ENCODE measurements at regions not wholly inside any gene's neighbourhood (a gene's known extent, or its start where the extent isn't known, plus 50 kb on each side); places are given as distances from the start of the nearest gene placed in this dataset.

DNA sequence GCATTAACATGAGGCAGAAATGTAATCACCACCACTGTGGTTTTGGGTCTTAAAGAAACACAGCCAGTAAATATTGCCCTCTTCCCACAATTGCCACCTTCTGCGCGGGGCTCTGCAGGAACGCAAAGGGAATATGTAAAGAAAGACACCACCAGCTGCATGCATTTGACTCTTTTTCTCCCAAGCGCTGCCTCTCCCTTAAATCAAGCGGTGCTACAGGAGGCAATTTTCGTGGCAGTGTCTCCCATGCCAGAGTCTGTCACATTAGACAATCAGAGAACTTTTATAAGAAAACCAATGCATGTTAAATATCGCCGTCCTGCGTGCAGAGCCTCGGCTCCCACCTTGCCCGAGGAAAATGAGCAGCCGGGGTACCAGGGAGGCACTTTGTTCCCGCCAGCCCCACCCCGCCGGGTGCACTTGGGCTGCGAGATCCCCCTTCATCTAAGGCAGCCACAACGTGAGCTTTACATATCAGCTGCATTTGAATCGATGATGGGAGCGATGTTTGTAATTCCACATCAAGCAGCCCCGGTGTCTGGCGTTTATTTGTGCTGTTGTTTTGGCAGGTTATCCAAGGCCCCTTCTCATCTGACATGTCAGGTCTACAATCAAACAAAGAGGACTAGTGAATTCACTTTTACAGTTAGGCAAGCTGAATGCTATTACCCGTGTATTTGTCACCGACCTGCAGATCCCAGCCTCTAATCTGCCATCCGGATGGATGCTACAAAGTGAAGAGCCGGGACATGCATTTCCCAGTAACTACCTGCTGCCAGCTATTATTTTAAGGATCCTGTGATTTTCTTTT is 72.3 kb upstream of the MGMT start:
- Histone ChIP-seq H3K27ac (no peak overlapping the region), H3K27me3 (peaks cover 0 to 17% (median 0%) of the 10 kb centered on the region in 3 donors), H3K9me3 (no peaks in the 10 kb centered on the region), H3K36me3 (no peaks in the 10 kb centered on the region), H3K4me1 (peaks cover 0 to 10% (median 0%) of the 10 kb centered on the region in 4 donors), H3K4me3 (no peak overlapping the region)
- DNase-seq, result no peak
- TF ChIP-seq EP300 (IDR thresholded peaks at IDR 0.05) (no peak), POLR2A (IDR thresholded peaks at IDR 0.05) (no peak), POLR2AphosphoS5 (IDR thresholded peaks at IDR 0.05) (no peak)
- TF ChIP-seq, protein P1, sequence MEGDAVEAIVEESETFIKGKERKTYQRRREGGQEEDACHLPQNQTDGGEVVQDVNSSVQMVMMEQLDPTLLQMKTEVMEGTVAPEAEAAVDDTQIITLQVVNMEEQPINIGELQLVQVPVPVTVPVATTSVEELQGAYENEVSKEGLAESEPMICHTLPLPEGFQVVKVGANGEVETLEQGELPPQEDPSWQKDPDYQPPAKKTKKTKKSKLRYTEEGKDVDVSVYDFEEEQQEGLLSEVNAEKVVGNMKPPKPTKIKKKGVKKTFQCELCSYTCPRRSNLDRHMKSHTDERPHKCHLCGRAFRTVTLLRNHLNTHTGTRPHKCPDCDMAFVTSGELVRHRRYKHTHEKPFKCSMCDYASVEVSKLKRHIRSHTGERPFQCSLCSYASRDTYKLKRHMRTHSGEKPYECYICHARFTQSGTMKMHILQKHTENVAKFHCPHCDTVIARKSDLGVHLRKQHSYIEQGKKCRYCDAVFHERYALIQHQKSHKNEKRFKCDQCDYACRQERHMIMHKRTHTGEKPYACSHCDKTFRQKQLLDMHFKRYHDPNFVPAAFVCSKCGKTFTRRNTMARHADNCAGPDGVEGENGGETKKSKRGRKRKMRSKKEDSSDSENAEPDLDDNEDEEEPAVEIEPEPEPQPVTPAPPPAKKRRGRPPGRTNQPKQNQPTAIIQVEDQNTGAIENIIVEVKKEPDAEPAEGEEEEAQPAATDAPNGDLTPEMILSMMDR (IDR thresholded peaks at IDR 0.05), result no peak
- 64 to 75% methylated on average over 25 of the region's 25 CpGs for WGBS, 2 donors
- intact Hi-C loops (cut with DNase I), result no loop called here

DNA sequence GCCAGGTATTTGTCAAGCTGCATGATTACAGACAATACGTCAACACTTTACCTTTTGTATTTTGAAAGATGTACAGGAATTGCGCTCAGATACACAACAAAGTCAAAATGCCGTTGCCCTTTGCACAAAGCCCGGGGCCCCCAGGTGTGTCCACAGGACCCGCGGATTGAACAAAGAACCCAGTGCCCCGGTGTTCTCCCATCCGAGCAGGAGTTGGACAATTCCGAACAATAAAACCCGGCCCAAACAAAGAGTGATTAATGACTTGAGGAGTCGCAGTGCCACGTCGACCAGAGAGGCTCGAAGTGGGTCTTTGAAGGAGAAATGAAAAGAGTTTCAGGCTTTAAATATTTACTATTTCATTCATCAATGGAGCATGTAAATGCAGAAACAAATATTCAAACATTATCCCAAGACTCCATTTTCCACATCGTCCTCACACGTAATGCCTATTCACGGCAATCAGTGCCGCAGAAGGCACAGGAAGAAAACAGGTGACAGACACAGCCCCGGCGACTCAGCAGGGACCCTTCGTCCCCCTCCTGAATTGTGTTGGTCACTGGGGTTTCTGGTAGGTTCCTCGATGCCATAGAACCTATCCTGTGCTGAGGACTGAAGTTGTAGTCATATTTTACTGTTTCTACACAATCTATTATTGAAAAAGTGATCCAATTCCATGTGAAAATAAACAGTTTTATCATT is 70.9 kb upstream of the MGMT start:
- 45 to 77% methylated on average over 22 of the region's 22 CpGs for WGBS, 2 donors
- intact Hi-C loops (cut with DNase I), result no loop called here

DNA sequence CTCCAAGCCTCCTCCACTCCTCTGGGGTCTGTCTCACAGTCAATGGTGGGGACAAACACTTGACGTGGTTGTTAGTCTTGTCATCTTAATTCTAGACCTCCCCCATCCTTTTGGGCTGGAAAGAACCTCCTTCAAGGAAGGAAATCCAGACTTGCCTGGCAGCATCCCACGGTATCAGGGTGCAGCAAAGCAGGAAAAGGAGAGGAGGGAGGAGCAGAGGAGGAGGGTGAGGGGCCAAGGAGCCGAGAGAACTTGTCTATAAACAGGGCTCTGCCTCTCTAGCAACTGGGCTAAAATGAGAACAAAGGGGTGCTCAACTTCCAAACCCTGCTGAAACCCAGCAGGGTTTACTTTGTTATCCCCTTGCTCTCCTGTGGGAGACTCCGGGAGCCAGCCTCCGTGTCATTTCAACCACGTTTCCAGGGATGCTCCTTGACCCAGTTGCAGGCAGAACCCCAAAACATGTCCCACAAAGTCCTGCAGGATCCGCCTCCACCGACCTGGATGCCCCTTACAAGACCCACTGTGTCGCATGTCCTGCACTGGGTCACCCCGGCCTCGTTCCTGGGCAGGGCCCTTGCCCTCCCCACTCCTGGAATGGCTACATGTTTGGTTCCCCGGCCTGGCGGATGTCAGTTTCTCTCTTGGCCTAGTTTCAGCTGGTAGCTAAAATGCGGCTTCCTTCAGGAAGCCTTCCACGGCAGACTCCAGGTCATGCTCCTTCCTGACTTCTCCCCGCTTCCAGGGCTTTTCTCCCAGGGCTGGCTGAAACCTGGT is 69.7 kb upstream of the MGMT start:
- Histone ChIP-seq H3K4me3 (no peak overlapping the region), H3K4me1 (peaks cover 0 to 10% (median 0%) of the 10 kb centered on the region in 4 donors), H3K9me3 (no peaks in the 10 kb centered on the region), H3K27me3 (peaks cover 0 to 10% (median 0%) of the 10 kb centered on the region in 3 donors), H3K27ac (no peak overlapping the region), H3K36me3 (no peaks in the 10 kb centered on the region)
- DNase-seq, result no peak
- intact Hi-C loops (cut with DNase I), result no loop called here
- WGBS, 2 donors, result 71 to 79% methylated on average over 16 of the region's 16 CpGs
- no peak for TF ChIP-seq EP300 (IDR thresholded peaks at IDR 0.05)
- TF ChIP-seq, protein P1 (IDR thresholded peaks at IDR 0.05), result no peak
- no peak for TF ChIP-seq POLR2AphosphoS5 (IDR thresholded peaks at IDR 0.05)
- no peak for TF ChIP-seq POLR2A (IDR thresholded peaks at IDR 0.05)

More for the DNA sequence above, 70.9 kb upstream of the MGMT start:
- no peaks in the 10 kb centered on the region for H3K9me3 ChIP-seq
- no peak overlapping the region for H3K4me3 ChIP-seq
- TF ChIP-seq POLR2A (IDR thresholded peaks at IDR 0.05) (no peak), EP300 (IDR thresholded peaks at IDR 0.05) (no peak), POLR2AphosphoS5 (IDR thresholded peaks at IDR 0.05) (no peak)
- TF ChIP-seq, protein P1 (IDR thresholded peaks at IDR 0.05), result no peak
- H3K4me1 ChIP-seq, result peaks cover 0 to 10% (median 0%) of the 10 kb centered on the region in 4 donors
- DNase-seq, result no peak
- peaks cover 0 to 16% (median 0%) of the 10 kb centered on the region in 3 donors for H3K27me3 ChIP-seq
- no peak overlapping the region for H3K27ac ChIP-seq
- H3K36me3 ChIP-seq, result no peaks in the 10 kb centered on the region

DNA sequence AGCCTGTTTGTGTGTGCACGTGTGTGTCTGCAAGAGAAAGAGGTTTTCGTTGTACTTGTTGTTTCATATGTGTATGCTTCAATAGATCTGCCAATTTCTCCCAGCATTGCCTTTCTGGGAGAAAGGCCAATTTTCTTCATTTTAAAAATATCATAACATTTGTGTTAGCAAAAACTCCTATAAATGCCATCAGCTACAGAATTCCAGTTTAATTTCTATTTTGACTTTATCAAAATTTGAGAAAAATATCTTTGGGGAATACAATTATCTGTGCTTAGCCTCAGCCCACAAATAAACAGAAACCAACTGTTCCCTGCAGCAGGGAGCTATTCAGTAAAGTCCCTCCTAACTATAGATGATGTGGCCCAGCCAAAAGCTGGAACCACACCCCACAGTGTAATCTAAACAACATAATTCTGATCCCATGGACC is 68.3 kb upstream of the MGMT start:
- 66 to 71% methylated on average over 2 of the region's 2 CpGs for WGBS, 2 donors
- Histone ChIP-seq H3K4me3 (no peak overlapping the region), H3K9me3 (no peaks in the 10 kb centered on the region), H3K27me3 (peaks cover 0 to 5% (median 0%) of the 10 kb centered on the region in 3 donors), H3K27ac (no peak overlapping the region), H3K4me1 (peaks cover 0 to 10% (median 0%) of the 10 kb centered on the region in 4 donors), H3K36me3 (no peaks in the 10 kb centered on the region)
- TF ChIP-seq POLR2A (IDR thresholded peaks at IDR 0.05), result no peak
- TF ChIP-seq, protein P1 (IDR thresholded peaks at IDR 0.05), result no peak
- TF ChIP-seq EP300 (IDR thresholded peaks at IDR 0.05), result no peak
- no peak for TF ChIP-seq POLR2AphosphoS5 (IDR thresholded peaks at IDR 0.05)
- DNase-seq, result no peak
- intact Hi-C loops (cut with DNase I), result no loop called here

Measured in sigmoid colon (tissue), 6 donors.